Esophagus (tissue), 2 donors: ENCODE measurements at regions not wholly inside any gene's neighbourhood (a gene's known extent, or its start where the extent isn't known, plus 50 kb on each side); places are given as distances from the start of the nearest gene placed in this dataset.

Source experiments
- H3K27ac ChIP-seq, 2 donors: one replicate each; pipeline ENCODE4 v1.5.1; 2013; ENCODE audit warnings: low read depth in 2 of 2, mild to moderate bottlenecking in 2 of 2, inconsistent platforms in 1 of 2, low read length in 1 of 2, moderate library complexity in 1 of 2
- H3K27me3 ChIP-seq, 2 donors: one replicate each; pipeline ENCODE4 v1.6.1; 2013; ENCODE audit warnings: low read length in 2 of 2, control low read depth in 1 of 2, mild to moderate bottlenecking in 1 of 2; ENCODE audit not compliant: insufficient read depth in 2 of 2, control insufficient read depth in 1 of 2
- H3K36me3 ChIP-seq, 2 donors: one replicate each; pipeline ENCODE4 v1.6.1; 2013; ENCODE audit warnings: low read length in 1 of 2; ENCODE audit not compliant: control insufficient read depth in 2 of 2, insufficient read depth in 2 of 2
- H3K4me1 ChIP-seq, 2 donors: one replicate each; pipeline ENCODE4 v1.6.1; 2013; ENCODE audit warnings: low read length in 1 of 2; ENCODE audit not compliant: control insufficient read depth in 2 of 2, insufficient read depth in 2 of 2
- H3K4me3 ChIP-seq, 2 donors: one replicate each; pipeline ENCODE4 v1.5.1; 2013; ENCODE audit warnings: low read length in 2 of 2, mild to moderate bottlenecking in 2 of 2, low read depth in 1 of 2, moderate library complexity in 1 of 2
- H3K9me3 ChIP-seq, 2 donors: one replicate each; pipeline ENCODE4 v1.6.1; 2013; ENCODE audit warnings: mild to moderate bottlenecking in 2 of 2, low read depth in 1 of 2, low read length in 1 of 2, moderate library complexity in 1 of 2; ENCODE audit not compliant: control insufficient read depth in 2 of 2, insufficient read depth in 1 of 2
- WGBS, 2 donors: extraction: QIAGEN DNeasy Blood & Tissue Kit; methylation state at CpG; one replicate each; pipeline ENCODE4 v1.1.7; 2013; 5-methylcytosine and 5-hydroxymethylcytosine counted together
- donor health status: healthy with polysubstance abuse.
- donor health status: Bipolar disorder and iron deficiency.

DNA sequence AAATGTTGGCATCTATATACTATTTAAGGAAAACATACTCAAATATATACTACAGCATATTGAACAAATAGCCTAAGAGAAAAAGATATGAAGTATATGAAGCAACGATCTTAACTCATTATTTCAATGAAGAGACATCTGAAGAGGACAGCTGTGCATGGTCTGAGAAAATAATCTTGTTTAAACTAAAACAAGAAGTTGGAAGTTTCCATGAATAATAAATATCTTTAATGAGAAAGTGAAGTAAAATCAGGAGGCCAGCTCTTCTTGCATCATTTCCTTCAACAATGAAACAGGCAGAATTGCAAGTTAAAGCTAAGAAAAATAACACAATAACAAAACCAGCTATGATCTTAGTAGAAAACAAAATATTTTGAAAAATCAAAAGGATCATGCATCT lies 1265.4 kb upstream of the MAP3K7 start:
- 58 to 62% methylated on average over 1 of the region's 1 CpG for WGBS, 2 donors
- no peak overlapping the region for H3K4me3 ChIP-seq
- H3K9me3 ChIP-seq: no peaks in the 10 kb centered on the region
- H3K4me1 ChIP-seq: no peaks in the 10 kb centered on the region
- H3K27ac ChIP-seq: no peak overlapping the region
- no peaks in the 10 kb centered on the region for H3K27me3 ChIP-seq
- H3K36me3 ChIP-seq: no peaks in the 10 kb centered on the region

DNA sequence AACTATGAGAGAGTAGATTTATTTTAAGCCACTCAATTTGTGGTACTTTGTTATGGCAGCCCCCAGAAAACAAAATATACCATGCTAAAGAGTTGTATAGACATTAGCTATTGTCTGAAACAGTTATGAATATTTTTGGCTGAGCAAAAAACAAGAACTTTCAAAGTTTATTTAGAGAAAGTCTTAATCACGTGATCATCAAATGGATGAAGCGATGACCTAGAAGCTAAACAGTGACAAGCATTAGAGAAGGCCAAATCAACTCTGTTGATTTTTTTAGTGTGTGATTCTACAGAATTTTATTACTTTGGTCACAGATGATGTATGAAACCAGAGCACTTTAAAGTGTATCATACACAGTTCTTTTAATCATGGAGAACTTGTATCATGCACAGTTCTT lies 1247.9 kb upstream of the MAP3K7 start:
- Histone ChIP-seq H3K4me3 (no peak overlapping the region), H3K9me3 (no peaks in the 10 kb centered on the region), H3K27me3 (no peaks in the 10 kb centered on the region), H3K36me3 (no peaks in the 10 kb centered on the region), H3K4me1 (no peaks in the 10 kb centered on the region), H3K27ac (no peak overlapping the region)
- WGBS, 2 donors: 76 to 85% methylated on average over 2 of the region's 2 CpGs

DNA sequence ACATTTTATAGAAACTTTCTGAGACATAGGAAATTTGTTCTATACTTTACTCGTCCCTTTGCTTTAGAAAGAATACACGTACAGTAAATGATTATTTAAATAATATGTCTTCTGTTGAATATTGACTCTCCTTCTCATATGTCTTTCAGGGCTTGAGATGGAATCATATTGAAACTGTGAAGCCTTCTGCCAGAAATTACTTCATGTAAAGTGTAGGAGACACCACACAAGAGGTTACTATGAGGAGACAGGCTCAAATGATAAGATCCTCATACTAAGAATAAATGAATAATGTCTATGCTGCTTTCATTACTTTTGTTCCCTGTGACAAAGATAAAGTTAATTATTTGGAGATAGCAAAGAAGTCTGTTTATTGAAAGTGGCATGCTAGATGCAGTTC lies 1240.3 kb upstream of the MAP3K7 start:
- WGBS, 2 donors: 73 to 76% methylated on average over 2 of the region's 2 CpGs
- Histone ChIP-seq H3K36me3 (no peaks in the 10 kb centered on the region), H3K27ac (no peak overlapping the region), H3K27me3 (no peaks in the 10 kb centered on the region), H3K9me3 (no peaks in the 10 kb centered on the region), H3K4me3 (no peak overlapping the region), H3K4me1 (no peaks in the 10 kb centered on the region)

DNA sequence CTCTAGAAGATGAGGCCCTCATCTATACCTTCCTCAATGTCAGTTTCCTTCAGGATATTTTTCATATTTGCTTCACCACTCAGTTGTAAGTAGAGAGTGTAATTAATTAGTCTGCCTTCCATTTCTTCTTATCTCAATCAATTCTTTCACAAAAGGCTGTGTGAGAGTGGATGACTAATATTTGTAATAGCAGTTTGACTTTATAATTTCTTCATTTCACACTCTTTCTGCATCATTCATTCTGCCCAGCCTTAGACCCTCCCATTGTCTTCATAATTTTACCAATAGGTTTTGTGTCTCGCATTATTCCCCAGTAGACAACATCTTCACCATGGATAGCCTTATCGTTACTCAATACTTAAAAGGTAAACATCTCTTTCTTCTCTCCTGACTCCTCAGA lies 1239.3 kb upstream of the MAP3K7 start:
- H3K4me1 ChIP-seq: no peaks in the 10 kb centered on the region
- H3K27ac ChIP-seq: no peak overlapping the region
- WGBS, 2 donors: 79 to 81% methylated on average over 2 of the region's 2 CpGs
- H3K9me3 ChIP-seq: no peaks in the 10 kb centered on the region
- H3K4me3 ChIP-seq: no peak overlapping the region
- no peaks in the 10 kb centered on the region for H3K27me3 ChIP-seq
- H3K36me3 ChIP-seq: no peaks in the 10 kb centered on the region

DNA sequence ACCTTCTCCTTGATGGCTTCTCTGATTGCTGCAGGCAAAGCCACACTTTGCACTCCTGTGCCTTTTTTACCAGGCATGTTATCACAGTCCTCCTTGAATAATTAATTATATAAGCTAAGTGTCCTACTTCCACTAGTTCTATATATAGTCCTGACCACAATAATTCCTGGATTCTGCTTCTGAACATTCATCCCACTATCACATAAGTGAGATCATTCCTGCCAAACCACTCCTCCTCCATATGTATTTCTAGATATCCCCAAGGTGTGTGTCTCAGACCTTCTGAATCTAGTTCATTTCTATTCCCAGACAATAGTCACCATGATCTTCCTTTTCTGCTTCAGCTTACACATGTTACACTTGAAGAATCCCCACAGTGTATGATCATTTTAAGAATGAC lies 1237.5 kb upstream of the MAP3K7 start:
- Histone ChIP-seq H3K27me3 (no peaks in the 10 kb centered on the region), H3K4me3 (no peak overlapping the region), H3K4me1 (no peaks in the 10 kb centered on the region), H3K27ac (no peak overlapping the region), H3K9me3 (no peaks in the 10 kb centered on the region), H3K36me3 (no peaks in the 10 kb centered on the region)

DNA sequence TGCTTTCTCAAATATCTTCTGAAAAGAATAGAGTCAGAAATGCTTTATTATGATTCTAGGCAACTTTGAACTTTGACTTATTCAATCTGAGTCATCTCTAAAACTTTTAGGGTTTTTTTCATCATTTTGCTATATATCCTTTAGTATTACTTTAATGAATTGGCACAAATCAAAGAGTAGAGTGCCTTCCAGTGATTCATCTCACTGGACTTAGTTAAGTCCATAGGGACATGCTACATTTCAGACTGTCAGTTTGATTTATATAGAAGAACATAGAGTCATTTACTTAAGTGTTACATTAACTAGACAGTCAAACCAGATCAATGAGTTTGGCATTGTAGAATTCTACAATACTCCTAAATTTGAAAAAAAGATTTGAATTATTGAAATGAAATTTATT lies 1235.7 kb upstream of the MAP3K7 start:
- Histone ChIP-seq H3K4me1 (no peaks in the 10 kb centered on the region), H3K4me3 (no peak overlapping the region), H3K36me3 (no peaks in the 10 kb centered on the region), H3K9me3 (no peaks in the 10 kb centered on the region), H3K27me3 (no peaks in the 10 kb centered on the region), H3K27ac (no peak overlapping the region)

DNA sequence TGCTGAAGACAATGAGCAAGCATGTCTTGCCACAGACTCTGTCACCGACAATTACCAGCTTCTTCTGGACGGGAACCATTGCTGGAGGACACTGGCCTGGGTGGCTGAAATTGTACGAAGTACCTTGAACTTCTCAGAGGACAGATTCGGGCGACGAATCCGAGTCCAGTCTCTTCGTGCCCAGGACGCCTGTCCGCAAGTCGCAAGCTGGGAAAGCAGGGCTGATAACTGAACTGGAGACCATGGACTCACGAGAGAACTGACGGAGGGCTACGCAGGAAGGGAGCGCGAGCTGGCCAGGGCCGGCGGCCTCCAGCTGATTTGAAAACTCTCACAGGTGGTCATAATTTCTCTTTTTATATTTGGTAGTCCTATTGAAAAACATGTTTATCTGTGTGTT lies 1229.5 kb upstream of the MAP3K7 start:
- no peak overlapping the region for H3K27ac ChIP-seq
- no peak overlapping the region for H3K4me3 ChIP-seq
- no peaks in the 10 kb centered on the region for H3K9me3 ChIP-seq
- no peaks in the 10 kb centered on the region for H3K4me1 ChIP-seq
- H3K36me3 ChIP-seq: no peaks in the 10 kb centered on the region
- H3K27me3 ChIP-seq: no peaks in the 10 kb centered on the region
- 94 to 95% methylated on average over 18 of the region's 18 CpGs for WGBS, 2 donors

DNA sequence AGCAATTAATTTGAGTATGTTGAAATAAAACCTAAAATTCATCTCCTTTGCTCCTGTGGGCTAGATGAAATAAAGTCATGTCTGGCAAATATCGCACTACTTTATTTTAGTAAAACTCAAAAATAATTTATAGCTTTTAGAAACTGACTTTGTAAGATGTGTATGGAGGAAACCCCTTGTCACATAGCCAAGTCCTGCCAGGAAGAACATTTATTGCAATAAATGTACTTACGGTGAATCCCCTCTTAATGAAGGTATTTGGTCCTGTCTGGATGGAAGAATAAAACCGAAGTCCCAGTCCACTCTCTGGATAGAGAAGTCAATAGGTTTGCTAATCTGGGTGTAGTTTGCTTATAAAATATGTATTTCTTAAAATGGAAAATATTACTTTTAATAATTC lies 1226.8 kb upstream of the MAP3K7 start:
- 78% methylated on average over 3 of the region's 3 CpGs for WGBS, 2 donors
- H3K4me1 ChIP-seq: no peaks in the 10 kb centered on the region

DNA sequence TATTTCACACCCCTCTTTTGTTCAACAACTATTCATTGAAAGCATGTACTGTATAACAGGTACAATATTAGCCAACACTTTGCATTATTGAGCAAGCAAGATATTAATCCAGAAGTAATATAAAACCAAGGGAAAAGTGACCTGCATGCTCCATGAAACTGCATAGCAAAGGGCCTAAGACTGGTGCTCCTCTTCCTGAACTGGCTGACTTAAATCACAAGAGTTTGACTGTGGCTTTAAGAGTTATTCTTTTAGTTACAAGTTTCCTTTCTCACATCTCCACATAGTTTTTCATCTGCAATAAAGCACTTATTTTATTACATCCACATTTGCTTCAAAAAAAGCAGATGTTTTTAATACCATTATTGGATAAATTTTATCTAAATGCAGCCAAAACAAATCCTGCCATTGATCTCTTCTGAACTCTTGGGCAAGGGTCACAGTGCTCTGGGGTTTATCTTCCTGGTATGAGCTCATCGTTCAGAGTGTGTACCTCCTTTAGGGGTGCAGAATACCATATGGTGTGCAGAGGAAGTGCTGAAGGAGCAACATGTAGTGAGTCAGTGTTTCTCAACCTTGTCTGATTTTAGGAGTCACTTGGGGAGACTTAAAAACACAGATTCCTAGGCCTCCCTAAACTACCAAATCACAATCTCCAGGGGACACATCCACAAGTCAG lies 1225.9 kb upstream of the MAP3K7 start:
- Histone ChIP-seq H3K9me3 (no peaks in the 10 kb centered on the region), H3K27me3 (no peaks in the 10 kb centered on the region), H3K4me3 (no peak overlapping the region), H3K27ac (no peak overlapping the region), H3K4me1 (no peaks in the 10 kb centered on the region), H3K36me3 (no peaks in the 10 kb centered on the region)
- WGBS, 2 donors: 6 to 21% methylated on average over 1 of the region's 1 CpG

More for the DNA sequence above, 1226.8 kb upstream of the MAP3K7 start:
- Histone ChIP-seq H3K4me3 (no peak overlapping the region), H3K27me3 (no peaks in the 10 kb centered on the region), H3K9me3 (no peaks in the 10 kb centered on the region), H3K27ac (no peak overlapping the region), H3K36me3 (no peaks in the 10 kb centered on the region)

DNA sequence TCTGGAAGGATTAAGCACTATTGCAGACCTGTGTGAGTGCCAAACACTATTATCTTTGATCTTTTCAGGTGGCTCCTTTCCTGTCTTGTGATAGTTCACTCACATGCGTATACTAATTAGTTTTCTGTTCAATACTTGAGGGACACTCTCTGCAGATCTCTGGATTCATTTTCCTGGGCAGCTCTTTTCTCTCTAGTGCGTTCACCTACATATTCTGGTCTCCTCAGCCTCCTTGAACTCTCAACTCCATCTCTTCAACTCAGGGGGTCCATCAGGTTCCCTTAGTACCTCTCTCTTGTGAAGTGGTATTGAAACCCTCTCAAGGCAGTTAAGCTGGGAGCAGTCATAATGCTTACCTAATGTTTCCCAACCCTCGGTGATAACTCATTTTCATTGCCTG lies 1218.1 kb upstream of the MAP3K7 start:
- no peak overlapping the region for H3K27ac ChIP-seq
- H3K9me3 ChIP-seq: no peaks in the 10 kb centered on the region
- H3K27me3 ChIP-seq: no peaks in the 10 kb centered on the region
- H3K4me3 ChIP-seq: no peak overlapping the region
- whole genome bisulfite sequencing, 2 donors: 68 to 83% methylated on average over 3 of the region's 3 CpGs
- no peaks in the 10 kb centered on the region for H3K36me3 ChIP-seq
- no peaks in the 10 kb centered on the region for H3K4me1 ChIP-seq
